A204.1 (cell line): ENCODE measurements at regions not wholly inside any gene's neighbourhood (a gene's known extent, or its start where the extent isn't known, plus 50 kb on each side); places are given as distances from the start of the nearest gene placed in this dataset.
"Not testable (repeated sequence)": the region's sequence is repeated elsewhere in the genome, so short reads cannot be mapped to it uniquely, and the experiment has no call there.

Experiments
- FAIRE-seq: peaks from 2 replicates; lab custom pipeline; 2012; peaks lifted over from hg19 to GRCh38; lab: Jason Lieb, UNC

DNA sequence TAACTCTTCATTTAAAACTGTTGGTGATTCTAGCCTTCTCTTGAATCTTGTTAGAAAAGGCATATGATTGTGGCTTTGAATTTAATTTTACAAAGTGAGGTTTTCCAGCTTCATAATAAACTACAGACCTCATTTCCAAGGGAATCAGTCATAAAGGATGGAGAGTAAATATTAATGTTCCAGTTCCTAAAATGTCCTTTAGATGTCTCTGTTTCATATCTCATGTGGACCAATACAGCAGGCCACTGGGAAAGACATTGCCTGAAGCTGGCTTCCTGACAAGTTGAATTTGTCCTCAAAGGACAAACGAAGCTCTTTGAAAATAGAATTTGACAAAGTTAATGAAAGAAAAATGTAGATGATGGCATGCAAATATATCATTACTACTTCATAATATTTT lies 125.4 kb downstream of the ZNF330 start:
- FAIRE-seq: peak; percentile 98

DNA sequence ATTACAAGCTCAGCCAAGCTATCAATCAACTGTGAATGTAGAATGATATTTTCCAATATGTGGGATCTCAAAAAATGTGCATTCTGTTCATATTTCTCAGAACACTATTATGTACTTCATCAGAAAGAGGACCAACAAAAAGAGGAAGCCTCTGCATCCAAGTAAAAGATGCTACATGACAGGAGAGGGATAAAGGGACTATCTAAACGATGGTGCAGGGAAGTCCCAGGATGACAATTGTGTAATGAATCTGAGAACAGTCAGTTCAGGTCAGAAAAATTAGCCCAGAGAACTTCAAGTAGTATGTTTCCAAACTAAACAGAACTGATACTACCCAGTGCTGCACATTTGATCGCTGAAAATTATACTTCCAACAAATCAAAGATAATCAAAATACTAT lies 127.0 kb downstream of the ZNF330 start:
- no peak for FAIRE-seq

DNA sequence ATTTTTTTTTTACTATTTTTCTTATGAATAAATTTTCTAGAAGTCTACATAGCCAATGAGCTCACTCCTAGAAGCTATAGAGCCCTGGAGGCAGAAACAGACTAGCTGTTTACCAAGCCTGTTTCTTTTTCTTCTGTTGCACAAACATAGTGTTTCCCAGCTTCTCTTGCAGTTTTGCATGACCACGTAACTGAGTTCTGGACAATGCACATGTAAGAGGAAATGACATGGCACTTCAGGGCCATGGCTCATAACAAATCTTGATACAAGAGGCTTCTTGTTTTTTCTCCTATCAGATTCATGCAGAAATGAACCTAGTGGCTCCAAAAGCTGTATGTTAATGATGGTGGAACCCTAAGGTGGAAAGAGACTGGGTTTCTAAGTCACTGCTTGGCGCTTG lies 127.4 kb downstream of the ZNF330 start:
- FAIRE-seq: no peak

DNA sequence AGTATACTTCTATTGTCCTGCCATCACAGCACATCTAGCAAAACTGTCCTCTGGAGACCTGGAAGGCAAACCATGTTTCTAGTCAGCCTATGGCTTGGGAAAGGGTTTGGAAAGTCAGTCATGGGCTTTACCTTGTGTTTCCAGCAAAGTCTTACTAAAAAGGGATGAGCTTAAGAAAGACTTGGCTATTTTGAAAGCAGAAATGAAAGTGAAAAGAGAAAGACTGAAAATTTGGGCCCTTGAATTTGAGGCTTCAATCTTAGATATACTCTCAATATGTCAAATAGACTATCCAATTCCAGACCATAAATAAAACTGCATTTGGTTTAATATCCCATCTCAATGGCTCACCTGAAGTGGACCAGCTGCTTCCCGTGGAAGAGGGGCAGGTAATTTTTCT lies 127.9 kb downstream of the ZNF330 start:
- no peak for FAIRE-seq

DNA sequence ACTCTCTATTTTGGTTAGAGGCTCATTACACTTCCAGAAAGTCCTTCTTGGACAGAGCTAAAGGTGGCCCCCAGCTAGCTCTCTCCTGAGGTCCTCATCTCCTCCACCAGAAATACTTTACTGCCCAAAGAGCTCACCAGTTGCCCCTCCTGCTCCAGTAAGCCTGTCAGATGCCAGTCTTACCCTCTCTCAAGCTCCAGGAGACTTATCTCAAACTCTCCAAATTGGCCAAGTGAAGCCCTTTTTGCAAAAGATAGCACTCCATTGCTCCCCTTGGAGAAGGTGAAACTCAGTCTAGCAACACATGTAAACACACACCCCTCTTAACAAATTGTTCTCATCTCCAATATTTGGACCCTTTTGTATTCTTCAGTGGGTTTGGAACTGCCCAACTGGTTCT lies 128.5 kb downstream of the ZNF330 start:
- FAIRE-seq: no peak

DNA sequence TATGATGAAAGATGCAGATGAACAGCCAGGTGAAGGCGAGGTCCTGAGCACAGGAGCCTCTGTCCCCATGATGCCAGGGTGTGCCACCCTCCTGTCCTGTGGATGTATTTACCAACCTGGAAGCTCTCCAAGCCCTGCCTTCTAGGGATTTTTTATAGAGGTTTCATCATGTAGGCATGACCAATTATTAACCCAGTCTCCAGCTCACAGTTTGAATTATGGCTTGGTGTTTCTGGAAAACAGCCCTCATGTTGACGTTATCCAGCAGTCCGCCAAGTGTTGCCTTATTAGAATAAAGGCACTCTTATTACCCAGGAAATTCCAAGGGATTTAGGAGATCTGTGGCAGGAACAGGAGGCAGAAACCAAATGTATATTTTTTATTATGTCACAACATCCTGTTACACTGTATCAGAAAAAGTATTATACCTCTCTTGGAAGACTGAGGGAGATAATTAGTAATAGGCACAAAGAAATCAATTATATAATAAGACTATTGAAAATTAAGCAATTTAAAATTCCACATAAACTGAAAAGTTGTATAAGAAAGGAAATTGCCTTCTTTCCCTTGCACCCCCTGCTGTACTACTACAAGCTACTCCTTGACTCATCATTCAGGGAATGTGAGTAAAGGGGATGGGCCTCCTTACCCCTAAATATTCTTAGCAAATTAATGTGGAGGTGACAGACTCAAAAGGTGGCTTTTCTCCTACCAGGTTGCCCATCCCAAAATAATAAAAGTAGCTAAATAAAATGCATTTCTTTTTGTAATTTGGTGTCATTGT lies 129.6 kb downstream of the ZNF330 start:
- FAIRE-seq: no peak

DNA sequence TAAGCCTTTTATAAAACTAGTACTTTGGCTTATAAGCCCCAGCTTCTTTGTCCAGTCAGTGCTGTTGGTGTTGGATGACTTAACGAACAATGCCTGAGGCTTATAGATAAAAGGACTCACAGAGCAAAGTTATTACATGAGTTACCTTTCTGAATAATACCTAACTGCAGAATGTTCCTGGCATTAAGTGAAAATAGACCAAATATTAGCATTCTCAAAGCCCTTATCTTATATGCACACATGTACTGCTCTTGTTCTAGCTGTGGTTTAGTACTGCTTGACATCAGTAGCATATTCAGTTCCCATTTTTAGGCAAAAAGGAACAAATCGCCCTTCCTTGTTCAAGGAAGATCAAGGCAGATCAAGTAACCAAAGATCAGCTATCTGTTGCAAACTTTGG lies 131.6 kb downstream of the ZNF330 start:
- no peak for FAIRE-seq

DNA sequence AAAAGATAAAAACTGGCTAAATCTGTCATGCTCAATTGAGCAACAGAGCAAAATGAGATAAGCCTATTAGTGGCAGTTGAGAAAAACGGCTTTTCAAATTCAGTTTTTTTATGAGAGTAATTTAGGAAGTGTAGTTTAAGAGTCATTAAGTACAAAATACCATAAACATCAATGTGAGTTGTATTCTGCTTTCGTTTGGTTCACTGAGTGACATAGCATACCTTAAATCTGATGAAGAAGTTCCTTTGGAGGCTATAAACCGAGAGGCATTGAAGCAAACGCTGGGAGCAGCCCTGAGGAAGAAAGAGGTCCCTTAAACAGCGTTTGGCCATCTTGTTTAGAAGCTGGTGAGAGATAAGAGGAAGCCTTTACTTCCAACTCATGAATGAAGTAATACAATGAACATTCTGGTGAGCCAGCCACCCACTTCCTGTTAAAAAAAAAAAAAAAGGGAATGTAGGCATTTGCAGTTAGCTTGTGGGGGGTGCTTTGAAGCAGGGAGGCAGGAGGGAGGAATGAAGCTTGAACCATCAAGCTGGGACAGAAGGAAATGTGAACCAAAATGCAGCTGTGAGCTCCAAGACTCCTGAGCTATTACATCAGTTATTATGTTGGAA lies 132.3 kb downstream of the ZNF330 start:
- no peak for FAIRE-seq

DNA sequence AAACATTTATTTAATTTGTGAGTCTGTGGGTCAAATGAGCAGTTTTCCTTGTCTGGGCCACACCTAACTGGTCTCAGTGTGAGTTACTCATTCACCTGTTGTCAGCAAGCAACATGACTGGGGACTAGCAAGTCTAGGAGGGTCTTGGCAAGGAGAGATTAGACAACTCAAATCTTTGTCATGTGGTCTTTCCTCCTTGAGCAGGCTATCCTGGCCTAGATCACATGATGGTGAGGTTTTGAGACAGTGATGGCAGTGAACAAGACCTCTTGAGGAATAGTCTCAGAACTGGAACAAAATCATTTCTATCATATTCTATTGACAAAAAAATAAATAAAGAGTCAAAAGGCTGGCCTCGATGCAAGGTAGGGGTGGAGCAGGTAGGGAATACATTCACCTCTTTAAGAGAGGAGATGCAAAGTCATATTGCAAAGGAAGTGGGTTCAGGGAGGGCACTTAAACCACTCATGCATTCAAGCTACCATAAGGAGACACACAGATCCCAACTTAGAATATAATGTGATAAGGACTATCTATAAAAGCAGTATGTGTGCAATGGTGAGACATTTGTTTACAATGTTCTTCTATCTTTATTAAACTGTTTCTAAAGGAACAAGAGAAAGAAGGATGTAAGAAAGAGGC lies 135.7 kb downstream of the ZNF330 start:
- FAIRE-seq: no peak

DNA sequence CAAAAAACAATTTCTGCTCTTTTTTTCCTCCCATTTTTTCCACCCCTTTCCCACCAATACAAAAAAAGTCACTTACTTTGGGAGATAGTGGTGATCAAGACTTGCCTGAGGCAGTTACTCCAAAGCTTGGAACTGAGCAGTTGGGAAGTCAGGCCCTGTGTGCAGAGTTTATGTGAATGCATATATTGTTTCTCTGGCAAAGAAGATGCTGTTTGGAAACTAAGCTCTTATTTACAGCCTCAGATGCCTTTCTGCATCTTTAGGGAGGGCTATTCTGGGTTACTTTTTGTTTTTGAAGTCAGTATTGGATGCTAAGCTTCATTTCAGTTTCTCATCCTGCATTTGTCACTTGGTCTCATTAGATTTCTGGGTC lies 136.3 kb downstream of the ZNF330 start:
- FAIRE-seq: no peak

DNA sequence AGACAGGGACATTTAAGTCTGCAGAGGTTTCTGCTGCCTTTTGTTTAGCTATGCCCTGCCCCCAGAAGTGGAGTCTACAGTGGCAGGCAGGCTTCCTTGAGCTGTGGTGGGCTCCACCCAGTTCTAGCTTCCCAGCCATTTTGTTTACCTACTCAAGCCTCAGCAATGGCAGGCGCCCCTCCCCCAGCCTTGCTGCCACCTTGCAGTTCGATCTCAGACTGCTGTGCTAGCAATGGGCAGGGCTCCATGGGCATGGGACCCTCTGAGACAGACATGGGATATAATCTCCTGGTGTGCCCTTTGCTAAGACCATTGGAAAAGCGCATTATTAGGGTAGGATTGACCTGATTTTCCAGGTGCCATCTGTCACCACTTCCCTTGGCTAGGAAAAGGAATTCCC lies 147.5 kb downstream of the ZNF330 start:
- not testable (repeated sequence) for FAIRE-seq

DNA sequence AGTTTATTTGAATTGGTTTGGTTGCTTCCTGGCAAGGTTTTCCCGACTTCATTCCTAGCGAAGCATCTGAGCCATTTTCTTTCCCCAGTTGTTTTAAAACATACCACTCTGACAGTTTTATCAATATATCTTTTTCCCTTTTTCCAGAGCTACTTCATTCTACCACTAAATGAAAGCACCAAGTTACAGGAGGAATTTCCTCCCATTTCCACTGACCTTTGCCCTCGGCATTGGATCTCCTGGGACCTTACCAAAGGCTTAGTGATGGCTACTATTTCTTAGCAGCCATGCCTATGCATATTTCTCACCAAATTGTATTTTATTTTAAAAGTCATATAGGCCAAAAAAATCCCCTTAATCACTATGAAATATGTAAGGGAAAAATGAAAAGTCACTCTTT lies 150.5 kb downstream of the ZNF330 start:
- FAIRE-seq: no peak

DNA sequence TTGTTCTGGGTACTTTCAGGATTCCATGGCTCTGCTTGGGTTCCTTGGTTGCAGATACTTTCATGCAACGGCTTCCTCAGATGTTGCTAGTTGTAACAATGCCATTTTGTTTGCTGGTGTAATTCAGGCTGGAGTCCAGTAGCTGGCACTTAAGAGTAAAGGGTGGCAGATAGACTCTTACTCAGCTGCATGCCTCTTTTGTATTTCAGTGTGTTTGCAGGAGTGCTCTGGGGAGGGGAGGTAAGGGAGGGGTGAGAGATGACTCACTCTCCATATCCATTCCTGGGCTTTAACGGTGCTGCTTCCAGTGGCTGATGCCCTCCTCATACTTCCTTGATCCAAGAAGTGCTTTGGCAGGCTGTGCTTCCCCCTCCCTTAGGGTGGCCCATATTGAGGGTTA lies 155.2 kb downstream of the ZNF330 start:
- no peak for FAIRE-seq

DNA sequence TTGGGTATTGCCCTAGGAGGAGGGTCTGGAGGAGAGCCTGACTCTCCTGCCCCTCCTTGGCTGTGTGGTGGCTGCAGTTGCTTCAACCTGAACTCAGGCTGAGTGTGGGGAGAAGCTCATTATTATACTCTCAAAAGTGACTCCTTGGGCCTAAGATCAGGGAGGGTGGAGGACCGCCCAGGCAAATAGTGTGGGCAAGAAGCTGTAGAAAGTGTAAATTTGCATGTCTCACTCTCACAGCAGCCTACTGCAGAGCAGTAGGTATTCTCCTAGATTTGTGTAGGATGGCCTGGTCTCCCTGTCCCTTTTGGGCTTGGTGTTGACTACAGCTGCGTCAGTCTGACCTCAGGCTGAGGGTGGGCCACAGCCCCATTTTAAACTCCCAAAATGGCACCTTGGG lies 156.1 kb downstream of the ZNF330 start:
- FAIRE-seq: no peak

DNA sequence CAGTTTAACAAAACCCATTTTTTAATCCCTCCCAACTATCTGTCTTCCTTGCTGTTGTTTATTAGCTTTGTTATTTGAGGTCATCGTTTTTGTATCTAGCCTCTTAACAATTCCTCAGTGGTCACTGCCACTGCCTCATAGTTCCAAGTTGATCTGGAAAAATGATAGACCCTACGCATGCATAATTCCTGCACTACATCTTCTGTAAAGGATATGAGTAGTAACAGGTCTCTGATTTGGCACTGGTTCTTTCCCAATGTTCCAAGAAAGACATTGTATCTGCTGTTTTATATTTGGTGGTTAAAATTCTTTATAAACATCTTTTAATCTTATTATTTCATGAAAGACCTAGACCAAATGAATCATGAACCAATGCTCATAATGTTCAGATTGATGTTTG lies 166.6 kb downstream of the ZNF330 start:
- FAIRE-seq: no peak

DNA sequence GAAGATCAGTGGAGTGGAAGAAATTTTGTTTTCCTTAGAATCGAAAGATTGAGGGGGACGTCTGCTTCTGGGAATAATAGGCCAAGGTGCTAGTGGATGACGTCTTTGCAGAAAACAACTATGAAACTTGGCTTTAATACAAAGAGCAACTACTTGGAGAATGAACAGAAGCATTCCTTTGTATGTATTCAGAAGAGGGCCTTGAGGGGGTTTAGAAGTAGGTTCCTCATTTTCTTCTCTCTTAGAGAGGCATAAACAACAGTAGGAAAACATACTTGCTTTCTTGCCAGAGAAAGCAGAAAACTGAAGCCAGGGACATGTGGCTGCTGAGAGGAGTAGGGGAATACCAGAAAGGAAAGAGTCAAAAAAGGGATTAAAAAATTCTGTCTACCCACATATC lies 167.8 kb downstream of the ZNF330 start:
- no peak for FAIRE-seq

DNA sequence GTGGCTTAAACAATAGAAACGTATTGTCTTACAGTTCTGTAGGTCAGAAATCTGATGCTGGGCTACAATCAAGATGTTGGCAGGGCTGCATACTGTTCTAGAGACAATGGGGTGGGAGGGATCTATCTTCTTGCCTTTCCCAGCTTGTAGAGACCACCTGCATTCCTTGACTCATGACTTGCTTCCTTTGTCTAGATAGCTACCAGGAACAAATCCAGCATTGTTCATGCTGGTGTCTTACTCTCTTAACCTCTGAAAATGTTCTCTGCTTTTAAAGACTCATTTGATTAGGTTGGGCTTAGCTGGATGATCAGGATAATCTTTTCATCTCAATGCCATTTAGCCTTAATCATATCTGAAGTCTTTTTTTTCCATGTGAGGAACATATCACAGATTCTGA lies 169.0 kb downstream of the ZNF330 start:
- no peak for FAIRE-seq

DNA sequence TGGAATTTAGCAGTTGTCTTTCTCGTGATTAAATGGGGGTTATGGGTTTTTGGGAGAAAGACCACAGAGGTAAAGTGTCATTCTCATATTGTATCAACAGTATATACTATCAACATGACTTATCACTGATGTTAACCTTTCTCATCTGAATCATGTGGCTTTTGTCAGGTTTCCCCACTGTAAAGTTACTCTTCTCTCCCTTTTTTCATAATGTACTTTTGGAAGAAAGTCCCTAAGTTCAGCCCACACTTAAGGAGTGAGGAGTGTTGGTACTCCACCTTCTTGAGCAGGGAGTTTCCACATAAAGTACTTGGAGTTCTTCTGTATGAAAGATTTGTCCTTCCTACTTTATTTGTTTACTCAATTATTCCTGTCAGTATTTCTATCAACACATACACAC lies 169.9 kb downstream of the ZNF330 start:
- no peak for FAIRE-seq

DNA sequence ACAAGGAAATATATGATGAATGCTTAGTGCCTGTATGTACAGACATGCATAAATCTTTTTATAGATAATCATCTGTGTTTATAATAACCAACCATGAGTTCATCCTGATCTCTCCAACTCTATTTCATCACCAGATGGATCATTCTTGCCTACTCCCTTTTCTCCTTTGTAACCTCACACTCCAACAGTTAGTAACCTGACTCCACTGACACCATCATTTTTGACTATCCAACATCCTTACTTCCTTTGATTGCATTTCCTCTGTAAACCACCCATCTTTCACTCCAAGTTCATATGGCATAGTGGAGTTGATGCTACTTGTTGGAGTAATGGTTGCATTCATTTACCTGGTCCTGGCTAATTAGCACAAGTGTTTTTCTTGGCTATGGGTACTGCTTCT lies 170.6 kb downstream of the ZNF330 start:
- no peak for FAIRE-seq

DNA sequence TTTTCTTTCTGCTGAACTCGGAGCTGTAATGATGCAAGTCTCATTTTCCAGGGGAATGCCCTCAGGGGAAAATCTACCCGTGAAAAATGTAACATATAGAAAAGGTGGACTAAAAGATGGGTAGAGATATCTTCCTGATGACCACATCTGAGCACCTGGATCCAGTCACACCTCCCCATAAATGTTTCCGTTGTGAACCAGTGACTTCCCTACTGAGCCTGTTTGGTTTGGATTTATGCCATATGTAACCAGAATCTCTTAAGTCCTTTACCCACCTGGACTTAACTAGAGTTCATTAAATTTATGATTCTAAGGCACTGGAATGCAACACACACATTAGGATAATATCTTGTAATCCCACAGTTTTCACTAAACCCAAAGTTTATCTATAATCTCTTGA lies 171.1 kb downstream of the ZNF330 start:
- FAIRE-seq: no peak

DNA sequence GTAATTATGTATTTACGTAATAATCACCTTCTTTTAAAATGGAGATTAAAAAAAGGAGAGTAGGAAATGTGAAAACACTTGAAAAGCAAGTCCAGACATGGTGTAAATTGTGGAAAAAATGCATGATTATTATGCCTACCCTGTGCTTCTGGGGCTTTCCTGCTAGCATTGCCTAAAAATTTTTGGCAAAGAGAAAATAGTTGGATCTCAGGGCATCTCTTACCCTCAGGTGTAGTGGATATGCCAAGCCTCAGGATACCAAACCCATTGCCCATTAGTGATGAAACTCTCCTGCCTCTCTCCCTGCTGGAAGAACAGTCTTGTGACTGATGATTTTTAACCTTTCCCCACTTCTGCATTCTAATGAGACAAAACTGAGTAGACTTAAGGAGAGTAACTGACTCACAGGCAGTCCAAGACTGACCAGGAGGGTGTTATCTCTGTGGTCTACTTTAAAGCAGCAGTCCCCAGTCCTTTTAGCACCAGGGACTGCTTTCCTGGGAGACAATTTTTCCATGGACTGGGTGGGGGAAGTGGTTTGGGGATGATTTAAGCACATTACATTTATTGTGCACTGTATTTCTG lies 174.6 kb downstream of the ZNF330 start:
- no peak for FAIRE-seq

DNA sequence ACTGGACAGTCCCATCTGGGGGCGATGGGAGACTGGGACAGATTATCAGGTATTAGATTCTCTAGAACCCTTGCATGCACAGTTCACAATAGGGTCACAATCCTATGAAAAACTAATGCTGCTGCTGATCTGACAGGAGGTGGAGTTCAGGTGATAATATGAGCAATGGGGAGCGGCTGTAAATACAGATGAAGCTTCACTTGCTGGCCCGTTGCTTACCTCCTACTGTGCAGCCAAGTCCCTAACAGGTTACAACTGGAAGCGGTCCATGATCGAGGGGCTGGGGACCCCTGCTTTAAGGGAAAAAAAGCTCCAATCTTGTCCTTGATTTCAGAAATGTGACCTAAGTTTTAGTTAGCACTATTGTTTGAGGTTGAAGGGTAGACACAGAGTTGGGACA lies 175.2 kb downstream of the ZNF330 start:
- FAIRE-seq: no peak

DNA sequence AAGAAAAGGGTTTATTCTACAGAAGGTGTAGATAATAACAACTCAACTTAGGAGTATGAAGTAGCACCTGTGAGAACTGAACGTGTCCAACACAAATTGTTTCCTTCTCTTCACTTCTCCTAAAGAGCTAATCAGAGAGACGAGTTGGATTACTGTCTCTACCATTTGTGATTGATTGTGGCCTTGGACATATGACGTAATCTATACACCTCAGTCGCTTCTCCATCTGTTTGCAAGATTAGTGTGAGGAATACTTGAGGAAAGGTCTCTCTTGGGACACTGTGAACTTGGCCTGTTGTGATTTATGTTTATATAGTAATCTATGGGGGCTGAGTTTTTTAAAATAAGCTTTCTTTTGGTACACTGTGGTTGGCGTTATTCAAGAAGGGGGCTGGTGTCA lies 182.0 kb downstream of the ZNF330 start:
- no peak for FAIRE-seq

DNA sequence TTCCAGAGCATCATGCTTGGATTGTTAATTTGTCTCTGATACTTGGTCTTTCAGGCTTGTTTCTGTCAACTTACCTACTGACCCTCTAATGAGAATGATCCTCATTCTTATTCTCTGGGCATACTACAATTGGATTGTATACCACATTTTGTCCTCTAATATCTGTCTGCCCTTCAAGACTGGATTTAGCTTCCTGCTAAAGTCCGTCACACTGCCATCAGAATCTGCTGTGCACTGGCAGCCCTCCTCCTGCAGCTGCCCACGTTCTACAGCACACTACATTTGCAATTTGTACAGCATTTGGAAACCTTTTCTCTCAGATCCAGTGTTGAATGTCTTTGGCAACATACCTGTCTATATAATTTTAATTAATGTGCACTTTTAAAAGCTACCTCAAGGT lies 183.1 kb downstream of the ZNF330 start:
- FAIRE-seq: no peak
